HepG2 (cell line): ENCODE measurements at regions not wholly inside any gene's neighbourhood (a gene's known extent, or its start where the extent isn't known, plus 50 kb on each side); places are given as distances from the start of the nearest gene placed in this dataset.

Source experiments
- ATAC-seq: fragments of 200-7000 bp; cut with Tn5 transposase; 3 replicates; pipeline ENCODE4 v1.9.1; 2020; ENCODE audit warnings: mild to moderate bottlenecking, moderate library complexity
- BruUV-seq: library from RNA; stranded (reverse); fragments of 400-500 nt; replicated peaks from 2 replicates; lab custom pipeline; 2021; lab: Mats Ljungman, UMichigan
- CTCF ChIA-PET: fragments of 300-600 bp; formaldehyde crosslinking; extraction: SDS; loops from one replicate; lab custom pipeline; 2021; ENCODE audit warnings: low total read pairs, inconsistent platforms, low intra/inter-chr PET ratio; lab: Yijun Ruan, JAX
- POLR2A ChIA-PET: fragments of 350-600 bp; sonication (Branson Sonifier 250); formaldehyde crosslinking; loops from one replicate; lab custom pipeline; 2020; ENCODE audit warnings: antibody characterized with exemption, inconsistent platforms; lab: Yijun Ruan, JAX
- DNase-seq: peaks from one replicate; pipeline ENCODE4 v3.0.0-alpha.2; 2015; ENCODE audit warnings: low spot score
- FAIRE-seq: peaks from 3 replicates; lab custom pipeline; 2011; peaks lifted over from hg19 to GRCh38; lab: Jason Lieb, UNC
- H2AFZ ChIP-seq: one replicate; pipeline ENCODE4 v1.6.1; 2011; ENCODE audit warnings: low read length, inconsistent platforms
- H3K27ac ChIP-seq: fragments of 300-600 bp; 3 replicates; pipeline ENCODE4 v1.8.0; 2011; ENCODE audit warnings: mixed run types, mild to moderate bottlenecking, mixed read lengths, low read length, inconsistent platforms; ENCODE audit not compliant: insufficient read depth; ENCODE audit errors: extremely low read length
- H3K27me3 ChIP-seq, 2 experiments: fragments of 200-600 bp in 1 of 2; 2 replicates in 1 of 2; 3 replicates in 1 of 2; pipeline versions ENCODE4 v1.6.0 to v1.8.0; 2011; ENCODE audit warnings: low read length in 2 of 2, mild to moderate bottlenecking in 2 of 2, moderate library complexity in 2 of 2, inconsistent platforms in 1 of 2; ENCODE audit not compliant: insufficient read depth in 2 of 2, control insufficient read depth in 1 of 2
- H3K36me3 ChIP-seq, 2 experiments: fragments of 200-600 bp in 1 of 2; replicated peaks in 1 of 2; 2 replicates in 1 of 2; 3 replicates in 1 of 2; pipeline versions ENCODE4 v1.5.1 to v1.8.0; 2011; ENCODE audit warnings: low read length in 2 of 2, inconsistent platforms in 1 of 2; ENCODE audit not compliant: insufficient read depth in 2 of 2, control insufficient read depth in 1 of 2
- H3K4me1 ChIP-seq: 2 replicates; pipeline ENCODE4 v1.5.1; 2012; ENCODE audit warnings: low read length, inconsistent platforms; ENCODE audit not compliant: insufficient read depth
- H3K4me2 ChIP-seq: 2 replicates; pipeline ENCODE4 v1.6.0; 2011; ENCODE audit warnings: low read depth, low read length, inconsistent platforms
- H3K4me3 ChIP-seq, 3 experiments: fragments of 200-600 bp in 1 of 3; sonication (generic), shearing (Covaris generic) in 1 of 3; replicated peaks in 1 of 3; 2 replicates each; pipeline ENCODE4 v1.5.1; 2011 to 2016; ENCODE audit warnings: low read length in 3 of 3, inconsistent platforms in 2 of 3, low read depth in 2 of 3, mild to moderate bottlenecking in 2 of 3, control low read depth in 1 of 3, mixed read lengths in 1 of 3; ENCODE audit not compliant: insufficient read depth in 1 of 3
- H3K79me2 ChIP-seq: one replicate; pipeline ENCODE4 v1.6.1; 2011; ENCODE audit warnings: low read length, inconsistent platforms; ENCODE audit not compliant: insufficient read depth
- H3K9ac ChIP-seq: 2 replicates; pipeline ENCODE4 v1.6.0; 2011; ENCODE audit warnings: mild to moderate bottlenecking, low read depth, low read length, inconsistent platforms; ENCODE audit not compliant: insufficient read depth
- H3K9me3 ChIP-seq: 2 replicates; pipeline ENCODE4 v1.5.1; 2012; ENCODE audit warnings: mild to moderate bottlenecking, low read length
- H4K20me1 ChIP-seq: 2 replicates; pipeline ENCODE4 v1.6.0; 2011; ENCODE audit warnings: inconsistent platforms, mild to moderate bottlenecking, low read length, moderate library complexity; ENCODE audit not compliant: insufficient read depth
- RFX1 ChIP-seq: fragments of 450-650 bp; IDR thresholded peaks from 2 replicates; pipeline ENCODE4 v1.6.1; 2017
- ZBTB40 ChIP-seq, 2 experiments: fragments of 450-650 bp in 1 of 2; sonication (generic) in 1 of 2; formaldehyde crosslinking in 1 of 2; IDR thresholded peaks; 2 replicates each; pipeline versions ENCODE4 v1.6.1 to v1.8.0; 2016 to 2022; ENCODE audit warnings: antibody characterized with exemption in 1 of 2, mild to moderate bottlenecking in 1 of 2, missing genetic modification reagents in 1 of 2
- WGBS: methylation state at CpG from one replicate; pipeline ENCODE4 v1.1.6; 2017; ENCODE audit warnings: low lambda C conversion rate; 5-methylcytosine and 5-hydroxymethylcytosine counted together
- in situ Hi-C: cut with HindIII; loops from 2 replicates; pipeline ENCODE4 v1.10.0; 2017; ENCODE audit warnings: low pct_unique_long_range_greater_than_20kb; ENCODE audit not compliant: extremely low pct_ligation_motif_present
- intact Hi-C: fragments of 100-400 bp; cut with micrococcal nuclease; formaldehyde crosslinking; loops from one replicate; pipeline ENCODE4 v1.10.0; 2022; ENCODE audit not compliant: unreplicated experiment

GRCh38 chr6:130756824-130757223 is 70.4 kb upstream of the SMLR1 start:
- in situ Hi-C loops (loop anchor here (10.0 kb wide), 1 partner anchor 432 kb away; no protein-coding TSS in a partner anchor), intact Hi-C loops (no loop called here)
- H3K4me1 ChIP-seq = no peaks in the 10 kb centered on the region
- FAIRE-seq = peak; percentile 12
- DNase-seq = no peak
- H3K27me3 ChIP-seq = peaks cover 0 to 14% of the 10 kb centered on the region in 2 experiments; a peak in 2 of 5 replicates
- H3K27ac ChIP-seq = no peak overlapping the region
- TF ChIP-seq RFX1 = peak; percentile 42; the same call in 1 of the 2 replicates
- TF ChIP-seq ZBTB40 (IDR thresholded peaks at IDR 0.05) = no peak
- no peak for TF ChIP-seq ZBTB40 (CRISPR knock-in tag; IDR thresholded peaks at IDR 0.05)
- TF ChIP-seq, all 625 proteins: peak for 1
- H3K9me3 ChIP-seq = no peaks in the 10 kb centered on the region
- H3K4me2 ChIP-seq = no peak overlapping the region
- no peak overlapping the region for H3K9ac ChIP-seq
- ATAC-seq = no peak
- ChIA-PET CTCF (no interaction called here), POLR2A (no interaction called here)
- H3K4me3 ChIP-seq = no peak overlapping the region
- 0% methylated on average over 1 of the region's 1 CpG for WGBS
- no TSS peak for BruUV-seq
- H4K20me1 ChIP-seq = no peaks in the 10 kb centered on the region
- no peaks in the 10 kb centered on the region for H3K36me3 ChIP-seq
- no peak overlapping the region for H2AFZ ChIP-seq
- no peaks in the 10 kb centered on the region for H3K79me2 ChIP-seq
